IPS-20b (cell line): ENCODE measurements at regions not wholly inside any gene's neighbourhood (a gene's known extent, or its start where the extent isn't known, plus 50 kb on each side); places are given as distances from the start of the nearest gene placed in this dataset.
"Not testable (repeated sequence)": the region's sequence is repeated elsewhere in the genome, so short reads cannot be mapped to it uniquely, and the experiment has no call there.

Source experiments
- H3K27ac ChIP-seq: one replicate; pipeline ENCODE4 v1.5.1; 2013; ENCODE audit warnings: low read length
- H3K27me3 ChIP-seq: 2 replicates; pipeline ENCODE4 v1.6.1; 2013; ENCODE audit warnings: mild to moderate bottlenecking, low read length, inconsistent platforms; ENCODE audit not compliant: insufficient read depth
- H3K36me3 ChIP-seq: 2 replicates; pipeline ENCODE4 v1.6.1; 2013; ENCODE audit warnings: low read depth, mild to moderate bottlenecking, inconsistent platforms, low read length, moderate library complexity; ENCODE audit not compliant: insufficient read depth
- H3K4me1 ChIP-seq: 2 replicates; pipeline ENCODE4 v1.6.1; 2013; ENCODE audit warnings: mild to moderate bottlenecking, control low read depth, inconsistent platforms, low read length, moderate library complexity; ENCODE audit not compliant: insufficient read depth
- H3K4me3 ChIP-seq: 2 replicates; pipeline ENCODE4 v1.5.1; 2013; ENCODE audit warnings: mild to moderate bottlenecking, low read length, inconsistent platforms
- H3K9ac ChIP-seq: 2 replicates; pipeline ENCODE4 v1.6.1; 2013; ENCODE audit warnings: low read depth, mild to moderate bottlenecking, inconsistent platforms, low read length, moderate library complexity
- H3K9me3 ChIP-seq: 2 replicates; pipeline ENCODE4 v1.6.1; 2013; ENCODE audit warnings: mild to moderate bottlenecking, low read depth, low read length, inconsistent platforms; ENCODE audit not compliant: insufficient read depth

- H3K27ac ChIP-seq = no peak overlapping the region
- no peaks in the 10 kb centered on the region for H3K36me3 ChIP-seq
- H3K27me3 ChIP-seq = peaks cover 25% of the 10 kb centered on the region
- peaks cover 17% of the 10 kb centered on the region for H3K4me1 ChIP-seq
- H3K4me3 ChIP-seq = no peak overlapping the region
- no peak overlapping the region for H3K9ac ChIP-seq
- no peaks in the 10 kb centered on the region for H3K9me3 ChIP-seq
Measured at GRCh38 chr5:174535669-174536068, 188.7 kb upstream of the MSX2 start.

- not testable (repeated sequence) for H3K27ac ChIP-seq, H3K36me3 ChIP-seq, H3K4me1 ChIP-seq, H3K9me3 ChIP-seq, H3K4me3 ChIP-seq, H3K27me3 ChIP-seq, H3K9ac ChIP-seq
Measured at GRCh38 chr5:174539823-174540222, 184.6 kb upstream of the MSX2 start.

GRCh38 chr5:174542037-174542436, 182.3 kb upstream of the MSX2 start:
- H3K27ac ChIP-seq = no peak overlapping the region
- no peak overlapping the region for H3K9ac ChIP-seq
- no peaks in the 10 kb centered on the region for H3K27me3 ChIP-seq
- no peak overlapping the region for H3K4me3 ChIP-seq
- no peaks in the 10 kb centered on the region for H3K36me3 ChIP-seq
- H3K4me1 ChIP-seq = no peaks in the 10 kb centered on the region
- H3K9me3 ChIP-seq = no peaks in the 10 kb centered on the region; the same call in 1 of the 2 replicates

- Histone ChIP-seq H3K9ac (no peak overlapping the region), H3K4me1 (no peaks in the 10 kb centered on the region), H3K9me3 (no peaks in the 10 kb centered on the region; the same call in 1 of the 2 replicates), H3K36me3 (no peaks in the 10 kb centered on the region), H3K27me3 (no peaks in the 10 kb centered on the region), H3K4me3 (no peak overlapping the region), H3K27ac (no peak overlapping the region)
Measured at GRCh38 chr5:174542471-174542870, 181.9 kb upstream of the MSX2 start.

GRCh38 chr5:174545926-174546325, 178.5 kb upstream of the MSX2 start:
- no peaks in the 10 kb centered on the region for H3K27me3 ChIP-seq
- no peaks in the 10 kb centered on the region for H3K4me1 ChIP-seq
- H3K9ac ChIP-seq = no peak overlapping the region
- no peaks in the 10 kb centered on the region for H3K36me3 ChIP-seq
- no peak overlapping the region for H3K4me3 ChIP-seq
- no peak overlapping the region for H3K27ac ChIP-seq
- no peaks in the 10 kb centered on the region; the same call in 1 of the 2 replicates for H3K9me3 ChIP-seq

- no peak overlapping the region for H3K27ac ChIP-seq
- no peak overlapping the region for H3K9ac ChIP-seq
- no peaks in the 10 kb centered on the region for H3K4me1 ChIP-seq
- H3K9me3 ChIP-seq = no peaks in the 10 kb centered on the region; the same call in 1 of the 2 replicates
- no peaks in the 10 kb centered on the region for H3K36me3 ChIP-seq
- H3K4me3 ChIP-seq = no peak overlapping the region
- no peaks in the 10 kb centered on the region for H3K27me3 ChIP-seq
Measured at GRCh38 chr5:174547814-174548213, 176.6 kb upstream of the MSX2 start.

- H3K9me3 ChIP-seq = no peaks in the 10 kb centered on the region; the same call in 1 of the 2 replicates
- H3K27ac ChIP-seq = no peak overlapping the region
- H3K36me3 ChIP-seq = no peaks in the 10 kb centered on the region
- H3K4me3 ChIP-seq = no peak overlapping the region
- no peak overlapping the region for H3K9ac ChIP-seq
- no peaks in the 10 kb centered on the region for H3K27me3 ChIP-seq
- no peaks in the 10 kb centered on the region for H3K4me1 ChIP-seq
Measured at GRCh38 chr5:174549254-174549653, 175.1 kb upstream of the MSX2 start.

GRCh38 chr5:174550026-174550425, 174.4 kb upstream of the MSX2 start:
- no peak overlapping the region for H3K4me3 ChIP-seq
- H3K27ac ChIP-seq = no peak overlapping the region

GRCh38 chr5:174552428-174552827, 172.0 kb upstream of the MSX2 start:
- H3K9ac ChIP-seq = no peak overlapping the region
- H3K27me3 ChIP-seq = no peaks in the 10 kb centered on the region
- no peak overlapping the region for H3K4me3 ChIP-seq
- H3K36me3 ChIP-seq = no peaks in the 10 kb centered on the region
- H3K4me1 ChIP-seq = no peaks in the 10 kb centered on the region
- no peaks in the 10 kb centered on the region for H3K9me3 ChIP-seq
- no peak overlapping the region for H3K27ac ChIP-seq

More at GRCh38 chr5:174550026-174550425, 174.4 kb upstream of the MSX2 start:
- Histone ChIP-seq H3K36me3 (no peaks in the 10 kb centered on the region), H3K27me3 (no peaks in the 10 kb centered on the region), H3K9ac (no peak overlapping the region), H3K4me1 (no peaks in the 10 kb centered on the region), H3K9me3 (no peaks in the 10 kb centered on the region; the same call in 1 of the 2 replicates)

GRCh38 chr5:174553556-174553955, 170.8 kb upstream of the MSX2 start:
- H3K4me3 ChIP-seq = no peak overlapping the region
- H3K36me3 ChIP-seq = no peaks in the 10 kb centered on the region
- H3K27ac ChIP-seq = no peak overlapping the region
- no peak overlapping the region for H3K9ac ChIP-seq
- H3K4me1 ChIP-seq = no peaks in the 10 kb centered on the region
- H3K9me3 ChIP-seq = no peaks in the 10 kb centered on the region
- no peaks in the 10 kb centered on the region for H3K27me3 ChIP-seq

- H3K9me3 ChIP-seq = no peaks in the 10 kb centered on the region
- no peak overlapping the region for H3K4me3 ChIP-seq
- no peaks in the 10 kb centered on the region for H3K36me3 ChIP-seq
- no peak overlapping the region for H3K27ac ChIP-seq
- H3K27me3 ChIP-seq = no peaks in the 10 kb centered on the region
- H3K4me1 ChIP-seq = no peaks in the 10 kb centered on the region
- no peak overlapping the region for H3K9ac ChIP-seq
Measured at GRCh38 chr5:174555726-174556125, 168.7 kb upstream of the MSX2 start.

- Histone ChIP-seq H3K9me3 (no peaks in the 10 kb centered on the region), H3K27ac (no peak overlapping the region), H3K4me1 (no peaks in the 10 kb centered on the region), H3K9ac (no peak overlapping the region), H3K36me3 (no peaks in the 10 kb centered on the region), H3K27me3 (no peaks in the 10 kb centered on the region), H3K4me3 (no peak overlapping the region)
Measured at GRCh38 chr5:174556756-174557155, 167.6 kb upstream of the MSX2 start.

GRCh38 chr5:174558190-174558589, 166.2 kb upstream of the MSX2 start:
- Histone ChIP-seq H3K9me3 (no peaks in the 10 kb centered on the region), H3K4me1 (no peaks in the 10 kb centered on the region), H3K27me3 (no peaks in the 10 kb centered on the region), H3K9ac (no peak overlapping the region), H3K36me3 (no peaks in the 10 kb centered on the region), H3K4me3 (no peak overlapping the region), H3K27ac (no peak overlapping the region)
